ENCODE measurements at regions not wholly inside any gene's neighbourhood (a gene's known extent, or its start where the extent isn't known, plus 50 kb on each side); places are given as distances from the start of the nearest gene placed in this dataset.

- TF ChIP-seq ZNF175 (tag by site-specific recombination; IDR thresholded peaks at IDR 0.05) = no peak
- TF ChIP-seq ZNF544 (tag by site-specific recombination; IDR thresholded peaks at IDR 0.05) = no peak
- no peak for TF ChIP-seq ELK4 (IDR thresholded peaks at IDR 0.05; ENCODE audit: borderline replicate concordance, low read depth, low read length)
- no peak for TF ChIP-seq ZNF292 (tag by site-specific recombination; IDR thresholded peaks at IDR 0.05; ENCODE audit: borderline replicate concordance, low read depth)
- TF ChIP-seq ZNF423 (tag by site-specific recombination; IDR thresholded peaks at IDR 0.05) = no peak
- TF ChIP-seq, protein P1, sequence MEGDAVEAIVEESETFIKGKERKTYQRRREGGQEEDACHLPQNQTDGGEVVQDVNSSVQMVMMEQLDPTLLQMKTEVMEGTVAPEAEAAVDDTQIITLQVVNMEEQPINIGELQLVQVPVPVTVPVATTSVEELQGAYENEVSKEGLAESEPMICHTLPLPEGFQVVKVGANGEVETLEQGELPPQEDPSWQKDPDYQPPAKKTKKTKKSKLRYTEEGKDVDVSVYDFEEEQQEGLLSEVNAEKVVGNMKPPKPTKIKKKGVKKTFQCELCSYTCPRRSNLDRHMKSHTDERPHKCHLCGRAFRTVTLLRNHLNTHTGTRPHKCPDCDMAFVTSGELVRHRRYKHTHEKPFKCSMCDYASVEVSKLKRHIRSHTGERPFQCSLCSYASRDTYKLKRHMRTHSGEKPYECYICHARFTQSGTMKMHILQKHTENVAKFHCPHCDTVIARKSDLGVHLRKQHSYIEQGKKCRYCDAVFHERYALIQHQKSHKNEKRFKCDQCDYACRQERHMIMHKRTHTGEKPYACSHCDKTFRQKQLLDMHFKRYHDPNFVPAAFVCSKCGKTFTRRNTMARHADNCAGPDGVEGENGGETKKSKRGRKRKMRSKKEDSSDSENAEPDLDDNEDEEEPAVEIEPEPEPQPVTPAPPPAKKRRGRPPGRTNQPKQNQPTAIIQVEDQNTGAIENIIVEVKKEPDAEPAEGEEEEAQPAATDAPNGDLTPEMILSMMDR (tag by site-specific recombination; IDR thresholded peaks at IDR 0.05) = no peak
- no peak for TF ChIP-seq ZNF629 (tag by site-specific recombination; IDR thresholded peaks at IDR 0.05)
- TF ChIP-seq ZNF416 (tag by site-specific recombination; IDR thresholded peaks at IDR 0.05) = no peak
- TF ChIP-seq, protein P2, sequence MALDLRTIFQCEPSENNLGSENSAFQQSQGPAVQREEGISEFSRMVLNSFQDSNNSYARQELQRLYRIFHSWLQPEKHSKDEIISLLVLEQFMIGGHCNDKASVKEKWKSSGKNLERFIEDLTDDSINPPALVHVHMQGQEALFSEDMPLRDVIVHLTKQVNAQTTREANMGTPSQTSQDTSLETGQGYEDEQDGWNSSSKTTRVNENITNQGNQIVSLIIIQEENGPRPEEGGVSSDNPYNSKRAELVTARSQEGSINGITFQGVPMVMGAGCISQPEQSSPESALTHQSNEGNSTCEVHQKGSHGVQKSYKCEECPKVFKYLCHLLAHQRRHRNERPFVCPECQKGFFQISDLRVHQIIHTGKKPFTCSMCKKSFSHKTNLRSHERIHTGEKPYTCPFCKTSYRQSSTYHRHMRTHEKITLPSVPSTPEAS (tag by site-specific recombination; IDR thresholded peaks at IDR 0.05) = no peak
- no peak for TF ChIP-seq ZNF266 (tag by site-specific recombination; IDR thresholded peaks at IDR 0.05; ENCODE audit: low read depth)
- no peak for TF ChIP-seq ZBTB1 (tag by site-specific recombination; IDR thresholded peaks at IDR 0.05)
Observed at GRCh38 chr18:45277908-45278307, 337.4 kb upstream of the SLC14A2 start.

Data from HEK293 (cell line).